HUDEP-2 (cell line): ENCODE measurements at regions not wholly inside any gene's neighbourhood (a gene's known extent, or its start where the extent isn't known, plus 50 kb on each side); places are given as distances from the start of the nearest gene placed in this dataset.
"Not testable (repeated sequence)": the region's sequence is repeated elsewhere in the genome, so short reads cannot be mapped to it uniquely, and the experiment has no call there.

Experiments
- DNase-seq, 76 experiments: peaks; one replicate each; lab custom pipeline; 2025; ENCODE audit not compliant: unreplicated experiment in 76 of 76; lab: John Stamatoyannopoulos, UW

DNA sequence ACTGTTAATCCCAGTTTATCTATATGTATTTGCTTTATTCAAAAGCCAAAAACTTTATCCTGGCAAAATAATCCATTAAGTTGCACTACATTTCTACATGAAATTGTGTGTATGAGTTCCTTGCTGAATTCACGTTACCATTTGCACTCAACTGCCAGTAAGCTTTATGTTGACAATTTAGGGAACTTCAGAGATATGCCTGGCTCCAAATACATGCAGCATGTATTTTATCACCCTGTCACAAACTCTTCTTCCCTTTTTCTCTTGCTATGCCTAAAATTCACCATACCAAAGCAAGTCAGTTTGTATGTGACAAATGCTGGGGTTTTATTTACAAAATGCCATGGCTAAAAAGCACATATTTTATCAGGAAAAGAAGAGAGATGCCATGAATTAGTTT, 157.6 kb upstream of the CDH2 start:
- no peak for DNase-seq

DNA sequence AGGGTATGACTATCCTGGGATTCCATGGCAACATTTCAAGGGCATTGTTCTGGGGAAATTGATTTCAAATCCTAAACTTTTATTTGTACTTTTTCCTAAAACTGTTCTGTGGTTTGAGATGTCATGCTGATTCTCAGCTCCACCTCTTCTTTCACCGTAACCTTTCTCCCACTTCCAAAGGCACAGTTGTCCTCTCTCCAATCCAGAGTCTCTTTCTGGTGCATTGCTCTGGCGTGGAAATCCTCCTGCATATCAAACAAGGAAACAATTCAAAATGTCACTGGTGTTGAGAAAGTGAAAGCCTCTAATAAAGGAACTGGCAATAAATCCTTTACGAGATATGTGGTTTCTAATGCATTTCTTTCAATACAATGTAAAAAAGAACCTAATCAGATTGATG, 155.1 kb upstream of the CDH2 start:
- DNase-seq, result no peak

DNA sequence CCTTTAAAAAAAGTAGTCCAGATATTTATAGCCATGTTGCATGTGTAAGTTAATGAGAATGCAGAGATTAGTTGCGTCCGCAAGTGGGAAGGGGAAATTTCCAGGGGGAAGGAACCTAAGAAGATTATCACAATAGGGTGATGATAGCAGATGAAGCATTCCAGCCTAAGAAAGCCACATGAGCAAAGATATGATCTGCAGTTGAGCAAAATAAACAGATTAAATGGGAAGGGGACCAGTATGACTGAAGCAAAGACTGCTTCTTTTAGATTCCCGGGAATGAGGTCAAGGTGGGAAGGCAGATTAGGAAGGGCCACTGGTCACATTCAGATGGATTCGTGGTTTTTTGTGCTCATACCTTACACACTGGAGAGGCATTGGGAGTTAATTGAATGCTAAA, 154.6 kb upstream of the CDH2 start:
- no peak for DNase-seq

DNA sequence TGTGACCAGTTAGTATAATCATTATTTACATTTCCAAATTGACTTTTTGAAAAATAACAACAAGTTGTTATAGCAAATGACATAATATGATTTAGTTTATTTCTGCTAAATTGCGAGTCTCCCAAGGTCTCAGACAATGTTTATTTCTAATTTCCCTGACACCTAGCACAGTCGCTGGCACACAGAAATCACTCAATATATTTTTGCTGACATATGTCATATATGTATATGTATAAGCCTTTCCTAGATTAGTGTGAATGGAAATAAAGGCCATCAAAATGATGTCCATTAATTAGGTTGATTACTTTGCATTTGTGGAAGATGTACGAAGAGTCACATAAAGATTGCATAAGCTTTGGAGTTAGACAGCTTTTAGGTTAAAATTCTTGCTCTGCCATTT, 136.7 kb upstream of the CDH2 start:
- DNase-seq, result no peak

- DNase-seq, result no peak
These were observed 111.9 kb upstream of the CDH2 start for GRCh38 chr18:28288784-28289183.

DNA sequence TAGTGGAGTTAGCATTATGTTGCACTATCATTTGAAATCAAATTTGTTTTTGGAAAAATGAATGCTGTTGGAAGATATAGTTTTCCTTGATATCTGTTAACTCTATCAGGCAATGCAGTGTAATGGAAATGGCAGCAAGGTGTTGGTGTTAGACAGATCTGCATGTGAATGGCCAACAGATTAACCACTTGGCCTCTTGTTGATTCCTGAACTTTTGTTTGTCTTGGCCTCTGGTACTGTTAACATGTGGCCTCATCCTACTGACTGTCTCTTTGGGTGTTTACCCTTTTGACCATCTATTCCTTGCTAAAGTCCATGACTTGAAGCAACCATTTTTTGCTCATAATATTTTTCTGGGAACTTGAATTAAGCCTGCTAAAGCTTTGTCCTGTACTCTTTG, 110.2 kb upstream of the CDH2 start:
- no peak for DNase-seq

DNA sequence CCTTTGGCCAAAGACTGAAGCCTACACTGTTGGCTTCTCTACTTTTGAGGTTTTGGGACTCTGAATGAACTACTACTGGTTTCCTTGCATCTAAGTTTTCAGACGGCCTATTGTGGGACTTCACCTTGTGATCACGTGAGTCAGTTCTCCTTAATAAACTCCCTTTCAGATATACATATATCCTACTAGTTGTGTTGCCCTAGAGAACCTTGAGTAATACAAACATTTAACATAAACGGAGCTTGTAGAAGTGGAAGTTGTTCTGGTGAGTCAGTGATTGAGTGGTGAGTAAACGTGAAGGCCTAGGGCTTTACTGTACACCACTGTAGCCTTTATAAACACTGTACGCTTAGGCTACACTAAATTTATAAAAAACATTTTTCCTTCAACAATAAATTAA, 107.2 kb upstream of the CDH2 start:
- no peak for DNase-seq

DNA sequence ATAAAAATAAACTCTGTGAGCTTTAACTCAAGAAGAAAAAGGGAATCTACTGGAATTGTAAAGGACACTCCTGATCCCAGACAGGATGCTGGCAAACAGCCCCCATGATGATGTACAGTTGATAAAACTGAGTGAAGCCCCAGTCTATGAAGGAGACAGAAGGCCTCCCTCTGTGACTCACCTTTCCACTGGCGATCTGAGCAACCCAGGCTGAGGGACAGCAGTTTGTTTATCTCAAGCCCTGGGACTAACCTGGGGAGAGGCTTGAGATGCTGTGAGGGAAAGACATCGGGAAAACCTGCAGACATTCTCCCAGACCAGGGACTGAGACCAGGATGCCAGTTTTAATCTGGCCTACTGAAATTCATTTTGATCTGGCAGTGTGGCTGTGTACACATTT, 104.5 kb upstream of the CDH2 start:
- DNase-seq, result no peak

DNA sequence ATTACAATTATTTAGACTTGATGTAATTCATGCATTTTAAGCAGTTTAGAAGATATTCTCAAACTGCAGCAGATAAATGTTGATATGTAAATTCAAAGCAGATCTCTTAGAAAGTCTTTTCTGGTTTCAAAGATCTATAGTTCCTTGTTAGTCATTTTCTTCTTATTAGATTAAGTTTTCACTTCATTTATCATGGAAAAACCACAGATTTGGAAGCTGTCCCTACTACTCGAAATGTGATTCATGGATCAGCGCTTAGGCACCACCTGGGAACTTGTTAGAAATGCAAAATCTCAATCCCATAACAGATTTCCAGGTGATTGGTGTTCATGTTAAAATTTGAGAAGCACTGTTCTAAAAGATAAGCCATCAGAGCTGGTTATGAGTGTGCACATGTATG, 92.8 kb upstream of the CDH2 start:
- no peak for DNase-seq

DNA sequence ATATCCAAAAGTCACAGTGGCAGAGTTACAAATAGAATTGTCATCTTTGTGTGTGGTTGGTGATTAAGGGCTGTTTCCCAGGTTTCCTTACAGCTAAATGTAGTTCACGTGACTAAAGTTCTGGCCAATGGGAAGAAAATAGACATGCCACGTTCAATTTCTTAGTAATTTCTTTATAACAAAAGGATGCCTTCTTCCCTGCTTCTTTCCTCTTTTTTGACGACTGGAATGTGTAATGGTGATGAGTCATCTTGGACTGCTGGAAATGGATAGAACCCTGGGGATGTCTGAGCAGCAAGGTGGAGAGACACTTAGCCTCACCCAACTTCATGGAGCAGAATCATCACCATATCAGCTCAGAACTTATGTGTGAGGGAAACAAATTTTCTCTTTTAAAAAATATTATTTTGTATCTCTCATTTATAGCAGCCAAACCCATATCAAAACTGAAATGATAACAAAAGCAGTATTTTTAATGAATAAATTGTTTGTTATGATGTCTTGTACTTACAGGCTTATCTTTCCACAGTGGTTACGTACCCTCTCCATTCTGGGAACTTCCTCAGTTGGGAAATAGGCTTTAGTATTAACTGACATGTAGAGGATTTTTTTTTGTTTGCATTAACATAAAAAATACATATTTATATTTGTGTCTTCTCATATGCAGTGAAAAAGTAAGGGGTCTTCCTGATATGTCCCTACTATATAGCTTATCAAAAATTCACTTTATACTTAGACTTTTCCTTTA, 91.1 kb upstream of the CDH2 start:
- DNase-seq, result no peak

GRCh38 chr18:28267276-28267675, 90.3 kb upstream of the CDH2 start:
- DNase-seq, result no peak

GRCh38 chr18:28256166-28256565, 79.2 kb upstream of the CDH2 start:
- DNase-seq, result no peak

GRCh38 chr18:28248653-28249052, 71.7 kb upstream of the CDH2 start:
- DNase-seq, result no peak

DNA sequence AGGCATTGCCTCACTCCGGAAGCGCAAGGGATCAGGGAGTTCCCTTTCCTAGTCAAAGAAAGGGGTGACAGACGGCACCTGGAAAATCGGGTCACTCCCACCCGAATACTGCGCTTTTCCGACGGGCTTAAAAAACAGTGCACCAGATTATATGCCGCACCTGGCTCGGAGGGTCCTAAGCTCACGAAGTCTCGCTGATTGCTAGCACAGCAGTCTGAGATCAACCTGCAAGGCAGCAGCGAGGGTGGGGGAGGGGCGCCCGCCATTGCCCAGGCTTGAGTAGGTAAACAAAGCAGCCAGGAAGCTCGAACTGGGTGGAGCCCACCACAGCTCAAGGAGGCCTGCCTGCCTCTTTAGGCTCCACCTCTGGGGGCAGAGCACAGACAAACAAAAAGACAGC, 63.7 kb upstream of the CDH2 start:
- DNase-seq, result not testable (repeated sequence)

- no peak for DNase-seq
These were observed 59.6 kb upstream of the CDH2 start for GRCh38 chr18:28236487-28236886.
